ENCODE measurements at regions not wholly inside any gene's neighbourhood (a gene's known extent, or its start where the extent isn't known, plus 50 kb on each side); places are given as distances from the start of the nearest gene placed in this dataset.

DNA sequence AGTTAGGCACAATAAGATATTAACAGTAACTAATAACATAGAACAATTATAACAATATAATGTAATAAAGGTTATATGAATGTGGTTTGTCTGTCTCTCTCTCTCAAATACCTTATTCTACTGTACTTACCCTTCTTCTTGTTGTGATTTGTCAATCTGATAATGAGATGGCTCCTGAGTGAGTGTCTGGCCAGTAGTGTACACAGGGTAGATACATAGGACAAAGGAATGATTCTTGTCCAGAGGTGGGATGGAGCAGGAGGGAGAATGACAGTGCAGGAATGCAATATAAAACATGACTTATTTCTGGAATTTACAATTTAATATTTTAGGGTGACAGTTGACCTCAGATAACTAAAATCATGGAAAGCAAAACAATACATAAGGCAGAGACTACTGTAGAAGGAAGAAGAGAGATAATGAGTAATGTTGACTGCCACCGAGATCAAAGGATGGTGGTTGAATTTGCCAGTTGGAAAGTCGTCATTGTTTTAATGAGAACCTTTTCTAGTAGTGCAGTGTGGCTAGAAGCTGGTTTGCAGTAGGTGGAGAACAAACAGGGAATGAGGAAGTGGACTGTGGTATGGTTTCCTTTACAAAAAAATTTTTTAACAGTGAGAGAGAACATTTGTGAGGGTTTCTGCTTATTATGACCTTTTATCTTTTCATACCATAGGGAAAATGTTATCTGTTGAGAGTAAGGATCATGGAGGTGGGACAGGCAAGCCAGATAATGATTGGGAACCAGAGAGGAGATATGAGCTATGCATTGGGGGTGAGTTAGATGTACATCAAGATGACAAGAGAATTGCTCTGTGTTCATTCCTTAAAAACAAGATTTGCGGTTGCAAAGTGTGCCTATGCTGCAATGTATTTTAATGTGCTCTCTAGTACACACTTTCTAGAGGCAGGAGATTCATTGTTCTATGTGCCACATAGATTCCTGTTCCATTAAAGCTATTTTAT is 458.3 kb downstream of the BTG1 start:
- H3K79me2 ChIP-seq (ENCODE audit: insufficient read depth, low read length): no peaks in the 10 kb centered on the region
- TF ChIP-seq, protein P1, sequence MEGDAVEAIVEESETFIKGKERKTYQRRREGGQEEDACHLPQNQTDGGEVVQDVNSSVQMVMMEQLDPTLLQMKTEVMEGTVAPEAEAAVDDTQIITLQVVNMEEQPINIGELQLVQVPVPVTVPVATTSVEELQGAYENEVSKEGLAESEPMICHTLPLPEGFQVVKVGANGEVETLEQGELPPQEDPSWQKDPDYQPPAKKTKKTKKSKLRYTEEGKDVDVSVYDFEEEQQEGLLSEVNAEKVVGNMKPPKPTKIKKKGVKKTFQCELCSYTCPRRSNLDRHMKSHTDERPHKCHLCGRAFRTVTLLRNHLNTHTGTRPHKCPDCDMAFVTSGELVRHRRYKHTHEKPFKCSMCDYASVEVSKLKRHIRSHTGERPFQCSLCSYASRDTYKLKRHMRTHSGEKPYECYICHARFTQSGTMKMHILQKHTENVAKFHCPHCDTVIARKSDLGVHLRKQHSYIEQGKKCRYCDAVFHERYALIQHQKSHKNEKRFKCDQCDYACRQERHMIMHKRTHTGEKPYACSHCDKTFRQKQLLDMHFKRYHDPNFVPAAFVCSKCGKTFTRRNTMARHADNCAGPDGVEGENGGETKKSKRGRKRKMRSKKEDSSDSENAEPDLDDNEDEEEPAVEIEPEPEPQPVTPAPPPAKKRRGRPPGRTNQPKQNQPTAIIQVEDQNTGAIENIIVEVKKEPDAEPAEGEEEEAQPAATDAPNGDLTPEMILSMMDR (IDR thresholded peaks at IDR 0.05; ENCODE audit: borderline replicate concordance, extremely low read depth, low read length, poor library complexity, severe bottlenecking): no peak
- TF ChIP-seq EZH2 (IDR thresholded peaks at IDR 0.05; ENCODE audit: borderline replicate concordance, low read depth, low read length, severe bottlenecking): no peak
- H3K27ac ChIP-seq (ENCODE audit: low read length): peak overlapping the region; percentile 89
- H3K9ac ChIP-seq (ENCODE audit: low read depth, low read length): peak overlapping the region; percentile 44
- ATAC-seq (ENCODE audit: insufficient read depth, low read depth) (peak; percentile 92), DNase-seq (peak; percentile 74)
- 0 out of 4 replicates have a peak overlapping the region, but pooled peaks of 1 of the 2 experiments have one; percentile 21 for H3K4me3 ChIP-seq (ENCODE audit: low read depth in 1 of 2, low read length in 2 of 2)
- H3K9me3 ChIP-seq (ENCODE audit: insufficient read depth, low read length, severe bottlenecking): no peaks in the 10 kb centered on the region
- H3K36me3 ChIP-seq (ENCODE audit: insufficient read depth, low read length): no peaks in the 10 kb centered on the region
- peaks cover 36% of the 10 kb centered on the region for H3K4me1 ChIP-seq (ENCODE audit: insufficient read depth, low read length)
- H3K27me3 ChIP-seq (ENCODE audit: insufficient read depth, low read length, poor library complexity): no peaks in the 10 kb centered on the region
- H3K4me2 ChIP-seq (ENCODE audit: insufficient read depth, low read length): peak overlapping the region; percentile 54
- H4K20me1 ChIP-seq (ENCODE audit: insufficient read depth, low read length): no peaks in the 10 kb centered on the region
- H2AFZ ChIP-seq (ENCODE audit: low read depth, low read length): peak overlapping the region; percentile 65

DNA sequence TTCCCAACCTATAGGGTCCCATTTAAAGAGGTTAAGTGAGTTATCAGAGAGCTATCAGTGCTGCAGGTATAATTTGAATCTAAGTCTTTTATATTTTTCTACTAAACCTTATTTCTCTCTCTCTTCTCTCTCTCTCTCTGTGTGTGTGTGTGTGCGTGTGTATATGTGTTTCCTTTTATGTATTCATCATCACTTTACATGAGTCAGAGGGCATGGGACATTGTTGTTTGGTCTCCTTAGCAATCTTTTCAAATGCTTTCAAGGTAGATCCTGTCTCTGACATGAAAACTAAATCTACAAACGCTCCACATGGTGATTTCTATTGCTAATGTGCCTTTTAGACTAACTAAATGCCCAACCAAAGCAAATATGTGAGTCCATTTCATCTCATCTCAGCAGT is 459.7 kb downstream of the BTG1 start:
- no peak overlapping the region for H3K4me2 ChIP-seq (ENCODE audit: insufficient read depth, low read length)
- H3K27ac ChIP-seq (ENCODE audit: low read length): peak overlapping the region; percentile 9
- no peaks in the 10 kb centered on the region for H3K79me2 ChIP-seq (ENCODE audit: insufficient read depth, low read length)
- H3K4me1 ChIP-seq (ENCODE audit: insufficient read depth, low read length): peaks cover 36% of the 10 kb centered on the region
- ATAC-seq (ENCODE audit: insufficient read depth, low read depth): no peak
- H2AFZ ChIP-seq (ENCODE audit: low read depth, low read length): peak overlapping the region; percentile 28; the same call in 1 of the 2 replicates
- no peaks in the 10 kb centered on the region for H3K36me3 ChIP-seq (ENCODE audit: insufficient read depth, low read length)
- H4K20me1 ChIP-seq (ENCODE audit: insufficient read depth, low read length): no peaks in the 10 kb centered on the region
- no peak overlapping the region for H3K9ac ChIP-seq (ENCODE audit: low read depth, low read length)
- no peak for TF ChIP-seq EZH2 (IDR thresholded peaks at IDR 0.05; ENCODE audit: borderline replicate concordance, low read depth, low read length, severe bottlenecking)
- TF ChIP-seq, protein P1 (IDR thresholded peaks at IDR 0.05; ENCODE audit: borderline replicate concordance, extremely low read depth, low read length, poor library complexity, severe bottlenecking): no peak
- no peaks in the 10 kb centered on the region for H3K9me3 ChIP-seq (ENCODE audit: insufficient read depth, low read length, severe bottlenecking)
- DNase-seq: no peak
- no peak overlapping the region for H3K4me3 ChIP-seq (ENCODE audit: low read depth in 1 of 2, low read length in 2 of 2)
- H3K27me3 ChIP-seq (ENCODE audit: insufficient read depth, low read length, poor library complexity): no peaks in the 10 kb centered on the region

DNA sequence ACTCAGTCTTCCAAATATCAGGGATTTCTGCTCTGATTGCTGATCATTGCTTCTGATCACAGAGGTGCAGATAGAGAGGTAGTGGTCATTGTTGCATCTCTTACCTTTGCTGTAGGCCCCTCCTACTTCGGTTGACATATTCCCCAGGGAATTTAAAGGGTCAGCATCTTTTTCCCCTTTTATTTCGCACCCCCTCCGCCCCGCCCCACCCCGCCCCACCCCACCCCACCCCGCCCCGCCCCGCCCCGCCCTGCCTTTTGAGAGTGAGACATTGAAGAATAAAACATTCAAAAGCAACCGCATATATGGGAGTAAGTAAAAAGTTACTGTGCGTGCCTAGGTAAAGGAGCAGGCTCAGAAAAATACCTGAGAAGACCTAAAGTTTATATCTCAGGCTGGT is 463.9 kb downstream of the BTG1 start:
- no peak overlapping the region for H3K9ac ChIP-seq (ENCODE audit: low read depth, low read length)
- peaks cover 13% of the 10 kb centered on the region for H3K4me1 ChIP-seq (ENCODE audit: insufficient read depth, low read length)
- H3K9me3 ChIP-seq (ENCODE audit: insufficient read depth, low read length, severe bottlenecking): no peaks in the 10 kb centered on the region
- no peaks in the 10 kb centered on the region for H4K20me1 ChIP-seq (ENCODE audit: insufficient read depth, low read length)
- no peak for ATAC-seq (ENCODE audit: insufficient read depth, low read depth)
- no peak for DNase-seq
- no peak overlapping the region for H2AFZ ChIP-seq (ENCODE audit: low read depth, low read length)
- no peak overlapping the region for H3K27ac ChIP-seq (ENCODE audit: low read length)
- H3K79me2 ChIP-seq (ENCODE audit: insufficient read depth, low read length): no peaks in the 10 kb centered on the region
- TF ChIP-seq EZH2 (IDR thresholded peaks at IDR 0.05; ENCODE audit: borderline replicate concordance, low read depth, low read length, severe bottlenecking): no peak
- TF ChIP-seq, protein P1 (IDR thresholded peaks at IDR 0.05; ENCODE audit: borderline replicate concordance, extremely low read depth, low read length, poor library complexity, severe bottlenecking): no peak
- no peak overlapping the region for H3K4me3 ChIP-seq (ENCODE audit: low read depth in 1 of 2, low read length in 2 of 2)
- no peak overlapping the region for H3K4me2 ChIP-seq (ENCODE audit: insufficient read depth, low read length)
- no peaks in the 10 kb centered on the region for H3K27me3 ChIP-seq (ENCODE audit: insufficient read depth, low read length, poor library complexity)
- H3K36me3 ChIP-seq (ENCODE audit: insufficient read depth, low read length): no peaks in the 10 kb centered on the region
